Left ventricle myocardium inferior (tissue), 1 donor: ENCODE measurements at regions not wholly inside any gene's neighbourhood (a gene's known extent, or its start where the extent isn't known, plus 50 kb on each side); places are given as distances from the start of the nearest gene placed in this dataset.

Experiments used
- DNase-seq: peaks from one replicate; pipeline ENCODE4 v3.0.0-alpha.2; 2020
- H3K27ac ChIP-seq: fragments of 200-600 bp; replicated peaks from 2 replicates; pipeline ENCODE4 v1.8.0; 2021
- H3K27me3 ChIP-seq: fragments of 200-600 bp; 2 replicates; pipeline ENCODE4 v1.8.0; 2021; ENCODE audit warnings: low read depth
- H3K36me3 ChIP-seq: fragments of 200-600 bp; 2 replicates; pipeline ENCODE4 v1.8.0; 2021
- H3K4me1 ChIP-seq: fragments of 200-600 bp; 2 replicates; pipeline ENCODE4 v1.8.0; 2021
- H3K4me3 ChIP-seq: fragments of 200-600 bp; 2 replicates; pipeline ENCODE4 v1.8.0; 2021; ENCODE audit warnings: mild to moderate bottlenecking, moderate library complexity
- H3K9me3 ChIP-seq: fragments of 200-600 bp; replicated peaks from 2 replicates; pipeline ENCODE4 v1.8.0; 2021
- intact Hi-C: fragments of 100-400 bp; cut with micrococcal nuclease; formaldehyde crosslinking; loops from one replicate; pipeline ENCODE4 v1.11.0; 2022
- TF ChIP-seq, protein P1 (sequence below): fragments of 200-600 bp; IDR thresholded peaks from 2 replicates; pipeline ENCODE4 v1.8.0; 2021; ENCODE audit warnings: antibody characterized with exemption, mild to moderate bottlenecking, borderline replicate concordance
- donor health status: DM: no; HTN: yes; CAD: no; lungs with severe emphysema.

GRCh38 chr14:71702786-71703185 is 229.4 kb upstream of the RGS6 start:
- intact Hi-C loops: no loop called here
- no peak for DNase-seq
- H3K27ac ChIP-seq: no peak overlapping the region
- no peaks in the 10 kb centered on the region for H3K36me3 ChIP-seq
- TF ChIP-seq, protein P1, sequence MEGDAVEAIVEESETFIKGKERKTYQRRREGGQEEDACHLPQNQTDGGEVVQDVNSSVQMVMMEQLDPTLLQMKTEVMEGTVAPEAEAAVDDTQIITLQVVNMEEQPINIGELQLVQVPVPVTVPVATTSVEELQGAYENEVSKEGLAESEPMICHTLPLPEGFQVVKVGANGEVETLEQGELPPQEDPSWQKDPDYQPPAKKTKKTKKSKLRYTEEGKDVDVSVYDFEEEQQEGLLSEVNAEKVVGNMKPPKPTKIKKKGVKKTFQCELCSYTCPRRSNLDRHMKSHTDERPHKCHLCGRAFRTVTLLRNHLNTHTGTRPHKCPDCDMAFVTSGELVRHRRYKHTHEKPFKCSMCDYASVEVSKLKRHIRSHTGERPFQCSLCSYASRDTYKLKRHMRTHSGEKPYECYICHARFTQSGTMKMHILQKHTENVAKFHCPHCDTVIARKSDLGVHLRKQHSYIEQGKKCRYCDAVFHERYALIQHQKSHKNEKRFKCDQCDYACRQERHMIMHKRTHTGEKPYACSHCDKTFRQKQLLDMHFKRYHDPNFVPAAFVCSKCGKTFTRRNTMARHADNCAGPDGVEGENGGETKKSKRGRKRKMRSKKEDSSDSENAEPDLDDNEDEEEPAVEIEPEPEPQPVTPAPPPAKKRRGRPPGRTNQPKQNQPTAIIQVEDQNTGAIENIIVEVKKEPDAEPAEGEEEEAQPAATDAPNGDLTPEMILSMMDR: no peak
- peaks cover 4% of the 10 kb centered on the region for H3K4me1 ChIP-seq
- no peaks in the 10 kb centered on the region for H3K9me3 ChIP-seq
- no peak overlapping the region for H3K4me3 ChIP-seq
- no peaks in the 10 kb centered on the region for H3K27me3 ChIP-seq

DNA sequence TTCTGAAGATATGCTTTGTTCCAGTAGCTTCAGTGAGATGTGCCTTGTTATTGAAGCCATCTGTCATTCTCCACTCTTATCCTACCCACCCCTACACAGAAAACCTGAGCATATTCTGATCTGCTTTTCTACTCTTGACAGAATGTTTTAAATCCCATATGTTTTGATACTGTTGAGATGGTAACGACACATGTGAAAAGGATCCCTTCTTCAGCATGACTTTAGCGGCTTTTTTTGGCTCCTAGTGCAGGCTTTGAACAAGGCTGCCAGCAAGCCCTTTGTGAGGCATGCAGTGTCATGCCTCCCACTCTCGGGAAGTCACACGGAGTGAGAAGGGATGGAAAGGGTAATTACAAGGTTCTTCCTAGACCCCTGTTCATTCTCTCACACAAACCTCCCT is 228.8 kb upstream of the RGS6 start:
- Histone ChIP-seq H3K27ac (no peak overlapping the region), H3K9me3 (no peaks in the 10 kb centered on the region), H3K36me3 (no peaks in the 10 kb centered on the region), H3K4me3 (no peak overlapping the region), H3K4me1 (peaks cover 4% of the 10 kb centered on the region), H3K27me3 (no peaks in the 10 kb centered on the region)
- intact Hi-C loops: no loop called here
- no peak for DNase-seq
- TF ChIP-seq, protein P1: no peak

DNA sequence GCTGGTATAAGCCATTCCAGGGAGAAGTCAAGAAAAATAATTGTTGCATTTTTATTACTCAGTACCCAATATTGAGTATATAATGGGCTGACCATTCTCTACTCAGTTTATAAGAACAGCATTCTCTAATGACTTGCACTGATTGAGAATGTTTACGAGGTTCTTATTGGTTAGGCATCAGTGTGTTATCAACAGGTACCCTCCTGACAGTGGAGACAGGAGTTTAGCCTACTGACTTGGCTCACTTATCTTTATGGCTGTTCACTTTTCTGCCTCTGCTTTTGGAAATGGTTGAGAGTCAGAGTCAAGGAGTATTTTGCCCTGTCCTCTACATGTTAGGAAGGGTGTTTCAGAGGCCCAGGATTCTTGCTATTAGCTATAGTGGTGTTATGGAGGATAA is 228.0 kb upstream of the RGS6 start:
- Histone ChIP-seq H3K27me3 (no peaks in the 10 kb centered on the region), H3K36me3 (peaks cover 1% of the 10 kb centered on the region), H3K4me3 (no peak overlapping the region), H3K9me3 (no peaks in the 10 kb centered on the region), H3K4me1 (peaks cover 4% of the 10 kb centered on the region), H3K27ac (no peak overlapping the region)
- intact Hi-C loops: no loop called here
- DNase-seq: no peak
- TF ChIP-seq, protein P1: no peak

GRCh38 chr14:71705460-71705859 is 226.8 kb upstream of the RGS6 start:
- H3K27me3 ChIP-seq: no peaks in the 10 kb centered on the region
- no peaks in the 10 kb centered on the region for H3K9me3 ChIP-seq
- DNase-seq: no peak
- intact Hi-C loops: no loop called here
- H3K27ac ChIP-seq: no peak overlapping the region
- TF ChIP-seq, protein P1: no peak
- no peak overlapping the region for H3K4me3 ChIP-seq
- peaks cover 9% of the 10 kb centered on the region for H3K36me3 ChIP-seq
- H3K4me1 ChIP-seq: peaks cover 4% of the 10 kb centered on the region

DNA sequence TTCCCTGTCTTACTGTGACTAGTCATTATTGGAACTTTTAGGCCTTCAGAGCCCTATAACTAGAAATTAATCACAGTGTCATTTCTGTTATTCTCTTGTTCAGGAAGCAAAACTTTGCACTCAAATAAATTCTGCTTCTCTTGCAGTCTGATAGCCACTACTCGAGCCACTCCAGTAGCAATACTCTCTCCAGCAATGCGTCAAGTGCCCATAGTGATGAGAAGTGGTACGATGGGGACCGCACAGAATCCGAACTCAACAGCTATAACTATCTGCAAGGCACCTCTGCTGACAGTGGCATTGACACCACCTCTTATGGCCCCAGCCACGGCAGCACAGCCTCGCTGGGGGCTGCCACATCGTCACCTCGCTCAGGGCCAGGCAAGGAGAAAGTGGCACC is 223.2 kb upstream of the RGS6 start:
- TF ChIP-seq, protein P1: no peak
- intact Hi-C loops: no loop called here
- H3K27me3 ChIP-seq: no peaks in the 10 kb centered on the region
- H3K4me3 ChIP-seq: no peak overlapping the region
- H3K36me3 ChIP-seq: peaks cover 9% of the 10 kb centered on the region
- peaks cover 9% of the 10 kb centered on the region for H3K4me1 ChIP-seq
- no peak overlapping the region for H3K27ac ChIP-seq
- no peak for DNase-seq
- H3K9me3 ChIP-seq: no peaks in the 10 kb centered on the region

DNA sequence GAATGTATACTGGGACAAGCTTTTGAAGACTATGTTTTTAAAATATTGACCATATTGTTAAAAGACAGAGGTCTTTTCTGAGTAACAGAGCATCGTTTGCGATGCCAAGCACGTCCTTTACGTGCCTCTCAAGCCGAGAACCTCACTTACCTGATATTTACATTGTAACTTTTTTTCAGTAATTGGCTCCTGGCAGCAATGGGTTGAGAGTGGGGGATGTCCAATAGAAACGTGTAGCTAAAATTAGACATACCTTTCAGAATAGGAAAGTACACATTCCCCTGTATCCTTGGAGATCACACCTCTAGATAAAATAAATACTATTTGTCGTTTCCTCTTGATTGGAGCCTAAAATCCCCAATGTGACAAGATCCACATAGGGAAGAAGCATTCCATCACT is 222.2 kb upstream of the RGS6 start:
- TF ChIP-seq, protein P1: no peak
- Histone ChIP-seq H3K36me3 (peaks cover 9% of the 10 kb centered on the region), H3K9me3 (no peaks in the 10 kb centered on the region), H3K27me3 (no peaks in the 10 kb centered on the region), H3K27ac (no peak overlapping the region), H3K4me1 (peaks cover 9% of the 10 kb centered on the region), H3K4me3 (no peak overlapping the region)
- intact Hi-C loops: no loop called here
- no peak for DNase-seq
